Thyroid gland (tissue), 4 donors: ENCODE measurements at regions not wholly inside any gene's neighbourhood (a gene's known extent, or its start where the extent isn't known, plus 50 kb on each side); places are given as distances from the start of the nearest gene placed in this dataset.

ENCODE experiments used
- DNase-seq, 2 donors: peaks; one replicate each; pipeline ENCODE4 v3.0.0-alpha.2; 2019
- H3K27ac ChIP-seq, 3 donors: fragments of 200-600 bp; sonication (generic); 1 replicate in 2 of 3; 2 replicates in 1 of 3; pipeline ENCODE4 v1.5.1; 2016 to 2019; ENCODE audit warnings: mild to moderate bottlenecking in 1 of 3, moderate library complexity in 1 of 3
- H3K27me3 ChIP-seq: fragments of 200-600 bp; sonication (generic); one replicate; pipeline ENCODE4 v1.5.1; 2019
- H3K36me3 ChIP-seq, 2 donors: fragments of 200-600 bp; sonication (generic); one replicate each; pipeline ENCODE4 v1.5.1; 2016 to 2019
- H3K4me1 ChIP-seq, 2 donors: fragments of 200-600 bp; sonication (generic); one replicate each; pipeline ENCODE4 v1.5.1; 2017 to 2019
- H3K4me3 ChIP-seq, 3 donors: fragments of 200-600 bp; sonication (generic); replicated peaks in 1 of 3; 1 replicate in 2 of 3; 2 replicates in 1 of 3; pipeline ENCODE4 v1.5.1; 2016; ENCODE audit warnings: mild to moderate bottlenecking in 1 of 3
- H3K9me3 ChIP-seq: fragments of 200-600 bp; sonication (generic); one replicate; pipeline ENCODE4 v1.5.1; 2017
- CTCF ChIP-seq, 6 experiments: fragments of 200-600 bp in 3 of 6; fragments of 450-650 bp in 3 of 6; sonication (generic) in 3 of 6; IDR thresholded peaks; one replicate each; pipeline ENCODE4 v1.5.1; 2016 to 2019; ENCODE audit warnings: antibody characterized with exemption in 6 of 6, mild to moderate bottlenecking in 2 of 6, inconsistent platforms in 1 of 6, moderate library complexity in 1 of 6
- POLR2A ChIP-seq, 2 donors: fragments of 450-650 bp; IDR thresholded peaks; one replicate each; pipeline ENCODE4 v1.6.1; 2017; ENCODE audit warnings: antibody characterized with exemption in 2 of 2, mild to moderate bottlenecking in 2 of 2, moderate library complexity in 1 of 2
- WGBS, 2 donors: methylation state at CpG; one replicate each; pipeline ENCODE4 v1.1.5; 2017; 5-methylcytosine and 5-hydroxymethylcytosine counted together
- intact Hi-C: fragments of 100-400 bp; cut with DNase I; formaldehyde crosslinking; loops from one replicate; pipeline ENCODE4 v1.15.1; 2023

- Histone ChIP-seq H3K36me3 (no peaks in the 10 kb centered on the region), H3K4me3 (no peak overlapping the region), H3K27ac (no peak overlapping the region), H3K9me3 (no peaks in the 10 kb centered on the region), H3K27me3 (no peaks in the 10 kb centered on the region), H3K4me1 (no peaks in the 10 kb centered on the region)
- 89 to 92% methylated on average over 1 of the region's 1 CpG for WGBS, 2 donors
- DNase-seq, result no peak
- TF ChIP-seq POLR2A (IDR thresholded peaks at IDR 0.05) (no peak), CTCF (IDR thresholded peaks at IDR 0.05) (no peak)
- intact Hi-C loops, result no loop called here
These were observed 824.8 kb upstream of the SOX9 start for GRCh38 chr17:71296005-71296404.

- TF ChIP-seq CTCF (IDR thresholded peaks at IDR 0.05) (no peak), POLR2A (IDR thresholded peaks at IDR 0.05) (no peak)
- intact Hi-C loops, result no loop called here
These were observed 819.8 kb upstream of the SOX9 start for GRCh38 chr17:71301063-71301462.

GRCh38 chr17:71302721-71303549, 817.9 kb upstream of the SOX9 start:
- intact Hi-C loops, result no loop called here
- WGBS, 2 donors, result 85 to 87% methylated on average over 9 of the region's 9 CpGs
- no peak overlapping the region for H3K27ac ChIP-seq

More at GRCh38 chr17:71301063-71301462, 819.8 kb upstream of the SOX9 start:
- no peak for DNase-seq
- Histone ChIP-seq H3K9me3 (no peaks in the 10 kb centered on the region), H3K4me3 (no peak overlapping the region), H3K36me3 (no peaks in the 10 kb centered on the region), H3K27ac (no peak overlapping the region), H3K27me3 (no peaks in the 10 kb centered on the region), H3K4me1 (no peaks in the 10 kb centered on the region)

GRCh38 chr17:71304498-71305158, 816.2 kb upstream of the SOX9 start:
- Histone ChIP-seq H3K27ac (no peak overlapping the region), H3K27me3 (no peaks in the 10 kb centered on the region), H3K36me3 (no peaks in the 10 kb centered on the region), H3K4me3 (no peak overlapping the region), H3K9me3 (no peaks in the 10 kb centered on the region), H3K4me1 (no peaks in the 10 kb centered on the region)
- DNase-seq, result no peak
- WGBS, 2 donors, result 94 to 95% methylated on average over 5 of the region's 5 CpGs
- TF ChIP-seq POLR2A (IDR thresholded peaks at IDR 0.05) (no peak), CTCF (IDR thresholded peaks at IDR 0.05) (no peak)
- intact Hi-C loops, result no loop called here

More at GRCh38 chr17:71302721-71303549, 817.9 kb upstream of the SOX9 start:
- Histone ChIP-seq H3K4me1 (no peaks in the 10 kb centered on the region), H3K9me3 (no peaks in the 10 kb centered on the region), H3K4me3 (no peak overlapping the region), H3K27me3 (no peaks in the 10 kb centered on the region), H3K36me3 (no peaks in the 10 kb centered on the region)
- TF ChIP-seq POLR2A (IDR thresholded peaks at IDR 0.05) (no peak), CTCF (IDR thresholded peaks at IDR 0.05) (no peak)
- DNase-seq, result no peak

GRCh38 chr17:71313866-71314265, 807.0 kb upstream of the SOX9 start:
- no peak for DNase-seq
- 57 to 78% methylated on average over 3 of the region's 3 CpGs for WGBS, 2 donors
- intact Hi-C loops, result no loop called here
- TF ChIP-seq CTCF (IDR thresholded peaks at IDR 0.05) (no peak), POLR2A (IDR thresholded peaks at IDR 0.05) (no peak)
- H3K9me3 ChIP-seq, result no peaks in the 10 kb centered on the region
- H3K4me1 ChIP-seq, result no peaks in the 10 kb centered on the region
- H3K36me3 ChIP-seq, result no peaks in the 10 kb centered on the region
- no peak overlapping the region for H3K27ac ChIP-seq
- no peaks in the 10 kb centered on the region for H3K27me3 ChIP-seq
- no peak overlapping the region for H3K4me3 ChIP-seq
